MM.1S (cell line): ENCODE measurements at regions not wholly inside any gene's neighbourhood (a gene's known extent, or its start where the extent isn't known, plus 50 kb on each side); places are given as distances from the start of the nearest gene placed in this dataset.

Source experiments
- DNase-seq: peaks from one replicate; pipeline ENCODE4 v3.0.0-alpha.2; 2015
- H2AFZ ChIP-seq: fragments of 300-600 bp; sonication (generic); 2 replicates; pipeline ENCODE4 v1.6.0; 2016; ENCODE audit warnings: antibody characterized with exemption, low read length
- H3F3A ChIP-seq: fragments of 300-600 bp; sonication (generic); 2 replicates; pipeline ENCODE4 v1.6.1; 2016; ENCODE audit warnings: mild to moderate bottlenecking, antibody characterized with exemption, low read length, moderate library complexity, mixed read lengths; ENCODE audit not compliant: insufficient read depth
- H3K27ac ChIP-seq: fragments of 300-600 bp; sonication (generic); 2 replicates; pipeline ENCODE4 v1.5.1; 2016; ENCODE audit warnings: mild to moderate bottlenecking, low read length
- H3K27me3 ChIP-seq: fragments of 300-600 bp; sonication (generic); replicated peaks from 2 replicates; pipeline ENCODE4 v1.6.0; 2016; ENCODE audit warnings: low read length; ENCODE audit not compliant: insufficient read depth
- H3K36me3 ChIP-seq: fragments of 300-600 bp; sonication (generic); replicated peaks from 2 replicates; pipeline ENCODE4 v1.6.1; 2016; ENCODE audit warnings: mild to moderate bottlenecking, low read length, mixed read lengths; ENCODE audit not compliant: insufficient read depth
- H3K4me1 ChIP-seq: fragments of 300-600 bp; sonication (generic); 2 replicates; pipeline ENCODE4 v1.6.1; 2016; ENCODE audit warnings: low read length, mixed read lengths
- H3K4me2 ChIP-seq: fragments of 300-600 bp; sonication (generic); 2 replicates; pipeline ENCODE4 v1.6.0; 2016; ENCODE audit warnings: low read depth, low read length
- H3K4me3 ChIP-seq: fragments of 300-600 bp; sonication (generic); 2 replicates; pipeline ENCODE4 v1.5.1; 2016; ENCODE audit warnings: low read length, mixed read lengths
- H3K79me2 ChIP-seq: fragments of 300-600 bp; sonication (generic); 2 replicates; pipeline ENCODE4 v1.6.1; 2016; ENCODE audit warnings: mixed run types, low read length, mixed read lengths
- H3K9ac ChIP-seq: fragments of 300-600 bp; sonication (generic); 2 replicates; pipeline ENCODE4 v1.6.1; 2016; ENCODE audit warnings: low read length, mixed read lengths
- H3K9me2 ChIP-seq: fragments of 300-600 bp; sonication (generic); replicated peaks from 2 replicates; pipeline ENCODE4 v1.6.1; 2016; ENCODE audit warnings: mild to moderate bottlenecking, low read length, mixed read lengths; ENCODE audit not compliant: insufficient read depth
- H3K9me3 ChIP-seq: fragments of 300-600 bp; sonication (generic); replicated peaks from 2 replicates; pipeline ENCODE4 v1.6.1; 2016; ENCODE audit warnings: mild to moderate bottlenecking, low read length, mixed read lengths; ENCODE audit not compliant: insufficient read depth
- H4K20me1 ChIP-seq: fragments of 300-600 bp; sonication (generic); 2 replicates; pipeline ENCODE4 v1.6.1; 2016; ENCODE audit warnings: mild to moderate bottlenecking, low read length, moderate library complexity, mixed read lengths; ENCODE audit not compliant: insufficient read depth
- CTCF ChIP-seq: fragments of 300-600 bp; sonication (generic); IDR thresholded peaks from 2 replicates; pipeline ENCODE4 v1.5.1; 2016; ENCODE audit warnings: antibody characterized with exemption, low read length, mixed read lengths
- EZH2 ChIP-seq: fragments of 300-600 bp; sonication (generic); optimal IDR thresholded peaks from 2 replicates; pipeline ENCODE3; 2017; ENCODE audit warnings: low read depth, mild to moderate bottlenecking, antibody characterized with exemption, low read length, mixed read lengths
- EZH2phosphoT487 ChIP-seq: fragments of 300-600 bp; sonication (generic); IDR thresholded peaks from 2 replicates; pipeline ENCODE4 v1.6.1; 2018; ENCODE audit warnings: antibody characterized with exemption, low read length

GRCh38 chr7:145169908-145170307 lies 334.1 kb upstream of the TPK1 start:
- H4K20me1 ChIP-seq: no peaks in the 10 kb centered on the region
- no peaks in the 10 kb centered on the region for H3F3A ChIP-seq
- H3K36me3 ChIP-seq: no peaks in the 10 kb centered on the region
- H3K9me3 ChIP-seq: no peaks in the 10 kb centered on the region
- no peak overlapping the region for H2AFZ ChIP-seq
- no peaks in the 10 kb centered on the region for H3K27me3 ChIP-seq
- no peak overlapping the region for H3K27ac ChIP-seq
- DNase-seq: peak; percentile 48
- no peaks in the 10 kb centered on the region for H3K4me1 ChIP-seq
- H3K4me2 ChIP-seq: no peak overlapping the region
- no peak for TF ChIP-seq EZH2
- TF ChIP-seq CTCF: peak; percentile 48
- H3K79me2 ChIP-seq: no peaks in the 10 kb centered on the region
- no peak overlapping the region for H3K4me3 ChIP-seq
- H3K9me2 ChIP-seq: no peaks in the 10 kb centered on the region
- H3K9ac ChIP-seq: no peak overlapping the region

GRCh38 chr7:145168879-145169278 lies 333.0 kb upstream of the TPK1 start:
- Histone ChIP-seq H3K9me3 (no peaks in the 10 kb centered on the region), H3K9ac (no peak overlapping the region), H3K4me1 (0 out of 2 replicates have a peak, but pooled peaks cover 4% of the 10 kb centered on the region), H3K36me3 (no peaks in the 10 kb centered on the region), H3K4me2 (no peak overlapping the region), H3K27me3 (no peaks in the 10 kb centered on the region), H3K79me2 (no peaks in the 10 kb centered on the region), H3K27ac (no peak overlapping the region), H3K4me3 (no peak overlapping the region), H2AFZ (no peak overlapping the region), H3F3A (no peaks in the 10 kb centered on the region), H4K20me1 (no peaks in the 10 kb centered on the region), H3K9me2 (no peaks in the 10 kb centered on the region)
- TF ChIP-seq EZH2: no peak
- TF ChIP-seq EZH2phosphoT487: no peak
- TF ChIP-seq CTCF: no peak
- no peak for DNase-seq

GRCh38 chr7:145168427-145168826 lies 332.6 kb upstream of the TPK1 start:
- H3K36me3 ChIP-seq: no peaks in the 10 kb centered on the region
- H3K79me2 ChIP-seq: no peaks in the 10 kb centered on the region
- no peaks in the 10 kb centered on the region for H3K27me3 ChIP-seq
- no peak overlapping the region for H3K9ac ChIP-seq
- no peak for DNase-seq
- no peaks in the 10 kb centered on the region for H3F3A ChIP-seq
- H3K9me3 ChIP-seq: no peaks in the 10 kb centered on the region
- H3K4me3 ChIP-seq: no peak overlapping the region
- TF ChIP-seq EZH2: no peak
- TF ChIP-seq EZH2phosphoT487: no peak
- TF ChIP-seq CTCF: no peak
- H3K27ac ChIP-seq: no peak overlapping the region
- no peak overlapping the region for H3K4me2 ChIP-seq
- H3K9me2 ChIP-seq: no peaks in the 10 kb centered on the region
- H3K4me1 ChIP-seq: 0 out of 2 replicates have a peak, but pooled peaks cover 4% of the 10 kb centered on the region
- H2AFZ ChIP-seq: no peak overlapping the region
- no peaks in the 10 kb centered on the region for H4K20me1 ChIP-seq
